NCI-H2081 (cell line): ENCODE measurements at regions not wholly inside any gene's neighbourhood (a gene's known extent, or its start where the extent isn't known, plus 50 kb on each side); places are given as distances from the start of the nearest gene placed in this dataset.

Source experiments
- DNase-seq, 2 experiments: peaks; one replicate each; lab custom pipeline; 2025; lab: John Stamatoyannopoulos, UW

- DNase-seq: no peak
These were observed 269.8 kb upstream of the PDGFD start for GRCh38 chr11:104433751-104434150.

GRCh38 chr11:104432981-104433380 is 269.0 kb upstream of the PDGFD start:
- no peak for DNase-seq

GRCh38 chr11:104432526-104432925 is 268.6 kb upstream of the PDGFD start:
- no peak for DNase-seq

GRCh38 chr11:104422324-104422944 is 258.5 kb upstream of the PDGFD start:
- no peak for DNase-seq

- DNase-seq: no peak
These were observed 246.4 kb upstream of the PDGFD start for GRCh38 chr11:104410336-104410735.

- no peak for DNase-seq
These were observed 244.7 kb upstream of the PDGFD start for GRCh38 chr11:104408630-104409029.

GRCh38 chr11:104405277-104405676 is 241.3 kb upstream of the PDGFD start:
- no peak for DNase-seq

GRCh38 chr11:104404231-104405175 is 240.6 kb upstream of the PDGFD start:
- no peak for DNase-seq

- no peak for DNase-seq
These were observed 239.0 kb upstream of the PDGFD start for GRCh38 chr11:104402812-104403521.

GRCh38 chr11:104394508-104394907 is 230.6 kb upstream of the PDGFD start:
- no peak for DNase-seq

- no peak for DNase-seq
These were observed 226.7 kb upstream of the PDGFD start for GRCh38 chr11:104390651-104391050.

- DNase-seq: no peak
These were observed 221.9 kb upstream of the PDGFD start for GRCh38 chr11:104385884-104386283.

GRCh38 chr11:104380358-104380757 is 216.4 kb upstream of the PDGFD start:
- no peak for DNase-seq

- DNase-seq: no peak
These were observed 208.2 kb upstream of the PDGFD start for GRCh38 chr11:104372111-104372510.

GRCh38 chr11:104370478-104370877 is 206.5 kb upstream of the PDGFD start:
- no peak for DNase-seq

- no peak for DNase-seq
These were observed 205.8 kb upstream of the PDGFD start for GRCh38 chr11:104369761-104370160.

- DNase-seq: no peak
These were observed 202.4 kb upstream of the PDGFD start for GRCh38 chr11:104366321-104366734.

GRCh38 chr11:104365676-104366075 is 201.7 kb upstream of the PDGFD start:
- no peak for DNase-seq

- no peak for DNase-seq
These were observed 198.0 kb upstream of the PDGFD start for GRCh38 chr11:104361975-104362374.

GRCh38 chr11:104352036-104352435 is 188.1 kb upstream of the PDGFD start:
- DNase-seq: peak in 1 of 2 experiments; percentile 15

GRCh38 chr11:104343578-104343977 is 179.6 kb upstream of the PDGFD start:
- DNase-seq: peak; percentile 60 to 89

GRCh38 chr11:104340590-104340989 is 176.6 kb upstream of the PDGFD start:
- no peak for DNase-seq

GRCh38 chr11:104339380-104339831 is 175.5 kb upstream of the PDGFD start:
- no peak for DNase-seq
